Endodermal cell (in vitro differentiated cells): ENCODE measurements at regions not wholly inside any gene's neighbourhood (a gene's known extent, or its start where the extent isn't known, plus 50 kb on each side); places are given as distances from the start of the nearest gene placed in this dataset.

Source experiments
- DNase-seq: peaks from one replicate; pipeline ENCODE4 v3.0.0-alpha.2; 2017
- H3K27ac ChIP-seq: 2 replicates; pipeline ENCODE4 v1.5.1; 2013; ENCODE audit warnings: mild to moderate bottlenecking, low read depth, low read length, moderate library complexity
- H3K27me3 ChIP-seq: 2 replicates; pipeline ENCODE4 v1.6.1; 2013; ENCODE audit warnings: mild to moderate bottlenecking, low read length, moderate library complexity; ENCODE audit not compliant: insufficient read depth, control insufficient read depth, poor library complexity, severe bottlenecking
- H3K36me3 ChIP-seq: 2 replicates; pipeline ENCODE4 v1.7.0; 2013; ENCODE audit warnings: mild to moderate bottlenecking, low read length, moderate library complexity; ENCODE audit not compliant: control insufficient read depth, insufficient read depth
- H3K4me1 ChIP-seq: one replicate; pipeline ENCODE4 v1.7.0; 2013; ENCODE audit warnings: low read length; ENCODE audit not compliant: control insufficient read depth, insufficient read depth
- H3K4me3 ChIP-seq: 2 replicates; pipeline ENCODE4 v1.5.1; 2013; ENCODE audit warnings: mild to moderate bottlenecking, low read length, moderate library complexity
- H3K9ac ChIP-seq: 2 replicates; pipeline ENCODE4 v1.6.1; 2013; ENCODE audit warnings: mild to moderate bottlenecking, low read length, moderate library complexity; ENCODE audit not compliant: poor library complexity, severe bottlenecking; ENCODE audit errors: extremely low read depth
- H3K9me3 ChIP-seq: 2 replicates; pipeline ENCODE4 v1.6.1; 2013; ENCODE audit warnings: mild to moderate bottlenecking, low read length, moderate library complexity; ENCODE audit not compliant: control insufficient read depth
- H3K27ac Mint-ChIP-seq: 2 replicates; pipeline ENCODE4 v1.8.0; 2020; ENCODE audit warnings: mixed read lengths
- H3K27me3 Mint-ChIP-seq: 2 replicates; pipeline ENCODE4 v1.8.0; 2021; ENCODE audit warnings: mild to moderate bottlenecking, mixed read lengths; ENCODE audit not compliant: insufficient read depth
- H3K36me3 Mint-ChIP-seq: 2 replicates; pipeline ENCODE4 v1.8.0; 2020; ENCODE audit warnings: low read depth, mixed read lengths
- H3K4me1 Mint-ChIP-seq: 2 replicates; pipeline ENCODE4 v1.8.0; 2020; ENCODE audit warnings: mixed read lengths
- H3K4me3 Mint-ChIP-seq: 2 replicates; pipeline ENCODE4 v1.8.0; 2020; ENCODE audit warnings: mild to moderate bottlenecking, moderate library complexity, mixed read lengths
- H3K9me3 Mint-ChIP-seq: 2 replicates; pipeline ENCODE4 v1.8.0; 2020; ENCODE audit warnings: mild to moderate bottlenecking, mixed read lengths
- WGBS, 2 experiments: methylation state at CpG; one replicate each; pipeline versions ENCODE4 v1.1.5 to v1.1.7; 2013; ENCODE audit warnings: missing lambda C conversion rate in 2 of 2, mixed read lengths in 1 of 2; ENCODE audit not compliant: insufficient coverage in 1 of 2, insufficient read length in 1 of 2; 5-methylcytosine and 5-hydroxymethylcytosine counted together
- TF ChIP-seq, protein P1 (sequence below): fragments of 200-600 bp; sonication (generic); conservative IDR thresholded peaks from 2 replicates; pipeline ENCODE4 v1.5.0; 2021; ENCODE audit warnings: antibody characterized with exemption, mild to moderate bottlenecking

DNA sequence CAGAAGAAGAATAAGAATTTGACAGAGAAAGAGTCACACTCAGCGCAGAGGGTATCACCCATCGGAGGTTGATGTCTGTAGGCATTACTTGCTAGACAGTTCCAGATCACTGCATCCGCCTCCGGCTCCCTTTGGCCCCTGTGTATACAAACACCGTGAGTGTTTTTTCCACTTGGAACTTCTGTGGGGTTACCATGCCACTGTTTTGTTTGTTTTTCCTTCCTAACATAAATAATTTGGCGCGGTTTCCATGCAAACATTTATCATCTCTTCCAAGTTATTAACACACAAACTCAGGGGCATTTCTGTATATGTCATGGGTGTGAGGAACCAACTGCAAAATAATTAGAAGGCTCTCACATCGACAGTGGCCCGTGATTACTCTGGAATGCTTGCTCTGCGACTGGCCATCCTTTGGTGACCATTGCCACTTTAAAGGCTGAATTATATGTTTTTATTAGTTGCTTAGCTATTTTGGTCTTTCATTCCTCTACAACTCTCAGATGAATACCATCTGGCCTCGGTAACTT lies 612.2 kb upstream of the MKI67 start:
- Histone ChIP-seq H3K27ac (no peak overlapping the region), H3K4me1 (no peaks in the 10 kb centered on the region), H3K27me3 (no peaks in the 10 kb centered on the region), H3K9ac (no peak overlapping the region), H3K36me3 (no peaks in the 10 kb centered on the region), H3K9me3 (no peaks in the 10 kb centered on the region), H3K4me3 (no peak overlapping the region)
- no peaks in the 10 kb centered on the region for H3K27me3 Mint-ChIP-seq
- H3K4me1 Mint-ChIP-seq: no peaks in the 10 kb centered on the region
- H3K9me3 Mint-ChIP-seq: no peaks in the 10 kb centered on the region
- TF ChIP-seq, protein P1, sequence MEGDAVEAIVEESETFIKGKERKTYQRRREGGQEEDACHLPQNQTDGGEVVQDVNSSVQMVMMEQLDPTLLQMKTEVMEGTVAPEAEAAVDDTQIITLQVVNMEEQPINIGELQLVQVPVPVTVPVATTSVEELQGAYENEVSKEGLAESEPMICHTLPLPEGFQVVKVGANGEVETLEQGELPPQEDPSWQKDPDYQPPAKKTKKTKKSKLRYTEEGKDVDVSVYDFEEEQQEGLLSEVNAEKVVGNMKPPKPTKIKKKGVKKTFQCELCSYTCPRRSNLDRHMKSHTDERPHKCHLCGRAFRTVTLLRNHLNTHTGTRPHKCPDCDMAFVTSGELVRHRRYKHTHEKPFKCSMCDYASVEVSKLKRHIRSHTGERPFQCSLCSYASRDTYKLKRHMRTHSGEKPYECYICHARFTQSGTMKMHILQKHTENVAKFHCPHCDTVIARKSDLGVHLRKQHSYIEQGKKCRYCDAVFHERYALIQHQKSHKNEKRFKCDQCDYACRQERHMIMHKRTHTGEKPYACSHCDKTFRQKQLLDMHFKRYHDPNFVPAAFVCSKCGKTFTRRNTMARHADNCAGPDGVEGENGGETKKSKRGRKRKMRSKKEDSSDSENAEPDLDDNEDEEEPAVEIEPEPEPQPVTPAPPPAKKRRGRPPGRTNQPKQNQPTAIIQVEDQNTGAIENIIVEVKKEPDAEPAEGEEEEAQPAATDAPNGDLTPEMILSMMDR: no peak
- no peak overlapping the region for H3K27ac Mint-ChIP-seq
- WGBS, 2 experiments: 96 to 98% methylated on average over 7 to 11 of the region's 11 CpGs
- DNase-seq: no peak
- H3K36me3 Mint-ChIP-seq: no peaks in the 10 kb centered on the region
- H3K4me3 Mint-ChIP-seq: no peak overlapping the region

DNA sequence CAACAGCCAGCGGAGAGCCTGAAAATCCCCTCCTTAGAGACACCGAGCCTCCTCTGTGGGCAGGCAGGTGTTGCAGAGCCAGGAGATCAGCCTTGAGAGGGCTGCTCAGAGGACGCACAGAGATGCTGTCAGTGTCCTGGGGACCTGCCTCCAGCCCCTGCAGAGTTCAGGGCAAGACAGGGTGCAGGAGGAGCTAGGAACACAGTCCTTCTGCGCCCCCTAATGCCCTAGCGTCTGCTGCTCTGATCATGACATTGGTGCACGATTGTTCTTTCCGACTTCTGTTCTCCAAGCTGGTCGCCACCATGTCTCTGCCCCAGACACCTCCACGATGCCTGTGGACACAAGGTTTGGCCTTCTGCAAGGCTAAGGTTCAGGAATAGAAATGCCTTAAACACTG lies 613.7 kb upstream of the MKI67 start:
- peaks cover 3% of the 10 kb centered on the region for H3K4me1 Mint-ChIP-seq
- H3K36me3 Mint-ChIP-seq: no peaks in the 10 kb centered on the region
- no peak overlapping the region for H3K27ac Mint-ChIP-seq
- no peak overlapping the region for H3K4me3 Mint-ChIP-seq
- WGBS, 2 experiments: 80 to 82% methylated on average over 9 of the region's 9 CpGs
- Histone ChIP-seq H3K27me3 (no peaks in the 10 kb centered on the region), H3K9ac (no peak overlapping the region), H3K36me3 (no peaks in the 10 kb centered on the region), H3K4me3 (no peak overlapping the region), H3K9me3 (no peaks in the 10 kb centered on the region), H3K4me1 (no peaks in the 10 kb centered on the region), H3K27ac (no peak overlapping the region)
- DNase-seq: peak; percentile 80
- H3K9me3 Mint-ChIP-seq: no peaks in the 10 kb centered on the region
- no peaks in the 10 kb centered on the region for H3K27me3 Mint-ChIP-seq
- TF ChIP-seq, protein P1: peak; percentile 77

DNA sequence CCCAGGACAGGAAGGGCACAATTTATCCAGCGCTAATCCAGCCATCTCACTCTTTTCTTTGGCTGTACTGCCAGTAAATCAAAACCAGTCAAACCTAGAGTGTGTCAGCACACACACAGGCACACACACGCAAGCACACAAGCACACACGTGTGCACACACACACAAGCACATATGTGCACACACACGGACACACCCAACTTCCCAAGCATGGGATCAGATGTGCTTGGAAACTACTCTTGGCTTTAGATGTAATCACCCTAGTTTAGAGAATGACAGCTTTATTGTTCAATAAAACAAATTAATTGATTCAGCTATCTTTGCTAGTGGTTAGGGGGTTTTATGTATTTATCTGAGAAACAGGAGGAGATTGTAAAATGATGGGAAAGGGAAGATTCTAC lies 615.0 kb upstream of the MKI67 start:
- no peak for DNase-seq
- no peak overlapping the region for H3K4me3 Mint-ChIP-seq
- H3K27me3 Mint-ChIP-seq: no peaks in the 10 kb centered on the region
- Histone ChIP-seq H3K4me3 (no peak overlapping the region), H3K27me3 (no peaks in the 10 kb centered on the region), H3K4me1 (no peaks in the 10 kb centered on the region), H3K9me3 (no peaks in the 10 kb centered on the region), H3K27ac (no peak overlapping the region), H3K9ac (no peak overlapping the region), H3K36me3 (no peaks in the 10 kb centered on the region)
- no peaks in the 10 kb centered on the region for H3K9me3 Mint-ChIP-seq
- peaks cover 3% of the 10 kb centered on the region for H3K4me1 Mint-ChIP-seq
- whole genome bisulfite sequencing, 2 experiments: 89% methylated on average over 4 of the region's 4 CpGs; no CpG with 5 or more reads in 1 of the 2 experiments
- H3K27ac Mint-ChIP-seq: no peak overlapping the region
- TF ChIP-seq, protein P1: no peak
- no peaks in the 10 kb centered on the region for H3K36me3 Mint-ChIP-seq
